IMR-90 (cell line): ENCODE measurements at regions not wholly inside any gene's neighbourhood (a gene's known extent, or its start where the extent isn't known, plus 50 kb on each side); places are given as distances from the start of the nearest gene placed in this dataset.

Source experiments
- BHLHE40 ChIP-seq: fragments of 150-350 bp; IDR thresholded peaks from 2 replicates; pipeline ENCODE4 v1.6.1; 2016; ENCODE audit warnings: mild to moderate bottlenecking, low read depth, low read length
- CEBPB ChIP-seq: IDR thresholded peaks from 2 replicates; pipeline ENCODE4 v1.6.1; 2012; ENCODE audit warnings: low read depth, low read length, improper control_type of control experiment
- CHD1 ChIP-seq: IDR thresholded peaks from 2 replicates; pipeline ENCODE4 v1.6.1; 2012; ENCODE audit warnings: low read depth, low read length, improper control_type of control experiment
- FOS ChIP-seq: fragments of 150-350 bp; IDR thresholded peaks from 2 replicates; pipeline ENCODE4 v1.6.1; 2016; ENCODE audit warnings: low read depth, low read length
- MAZ ChIP-seq: IDR thresholded peaks from 2 replicates; pipeline ENCODE4 v1.6.1; 2012; ENCODE audit warnings: low read depth, mild to moderate bottlenecking, low read length, improper control_type of control experiment, moderate library complexity, borderline replicate concordance
- MXI1 ChIP-seq: IDR thresholded peaks from 2 replicates; pipeline ENCODE4 v1.6.1; 2012; ENCODE audit warnings: low read depth, mild to moderate bottlenecking, low read length, moderate library complexity, borderline replicate concordance
- POLR2A ChIP-seq: IDR thresholded peaks from 2 replicates; pipeline ENCODE4 v1.6.1; 2012; ENCODE audit warnings: mild to moderate bottlenecking, low read depth, low read length
- RAD21 ChIP-seq: IDR thresholded peaks from 2 replicates; pipeline ENCODE4 v1.6.1; 2012; ENCODE audit warnings: low read length, improper control_type of control experiment
- RCOR1 ChIP-seq: IDR thresholded peaks from 2 replicates; pipeline ENCODE4 v1.6.1; 2012; ENCODE audit warnings: mild to moderate bottlenecking, low read length, improper control_type of control experiment; ENCODE audit not compliant: insufficient replicate concordance
- RFX5 ChIP-seq: IDR thresholded peaks from 2 replicates; pipeline ENCODE4 v1.8.0; 2012; ENCODE audit warnings: low read depth, mild to moderate bottlenecking, low read length, moderate library complexity
- USF2 ChIP-seq: fragments of 150-350 bp; IDR thresholded peaks from 2 replicates; pipeline ENCODE4 v1.6.1; 2017; ENCODE audit warnings: mild to moderate bottlenecking, antibody characterized with exemption, low read length, low read depth
- TF ChIP-seq, protein P1 (sequence below): conservative IDR thresholded peaks from 2 replicates; pipeline ENCODE4 v1.5.1; 2012; ENCODE audit warnings: mild to moderate bottlenecking, low read depth, low read length, improper control_type of control experiment
- TF ChIP-seq, protein P2 (sequence below): fragments of 150-350 bp; IDR thresholded peaks from 2 replicates; pipeline ENCODE4 v1.6.1; 2016; ENCODE audit warnings: low read depth, mild to moderate bottlenecking, low read length, moderate library complexity, borderline replicate concordance

- TF ChIP-seq RAD21 (no peak), POLR2A (no peak), FOS (no peak), USF2 (no peak), BHLHE40 (no peak), RFX5 (no peak), RCOR1 (no peak), CHD1 (no peak), MXI1 (no peak), CEBPB (no peak), MAZ (no peak)
- TF ChIP-seq, protein P1, sequence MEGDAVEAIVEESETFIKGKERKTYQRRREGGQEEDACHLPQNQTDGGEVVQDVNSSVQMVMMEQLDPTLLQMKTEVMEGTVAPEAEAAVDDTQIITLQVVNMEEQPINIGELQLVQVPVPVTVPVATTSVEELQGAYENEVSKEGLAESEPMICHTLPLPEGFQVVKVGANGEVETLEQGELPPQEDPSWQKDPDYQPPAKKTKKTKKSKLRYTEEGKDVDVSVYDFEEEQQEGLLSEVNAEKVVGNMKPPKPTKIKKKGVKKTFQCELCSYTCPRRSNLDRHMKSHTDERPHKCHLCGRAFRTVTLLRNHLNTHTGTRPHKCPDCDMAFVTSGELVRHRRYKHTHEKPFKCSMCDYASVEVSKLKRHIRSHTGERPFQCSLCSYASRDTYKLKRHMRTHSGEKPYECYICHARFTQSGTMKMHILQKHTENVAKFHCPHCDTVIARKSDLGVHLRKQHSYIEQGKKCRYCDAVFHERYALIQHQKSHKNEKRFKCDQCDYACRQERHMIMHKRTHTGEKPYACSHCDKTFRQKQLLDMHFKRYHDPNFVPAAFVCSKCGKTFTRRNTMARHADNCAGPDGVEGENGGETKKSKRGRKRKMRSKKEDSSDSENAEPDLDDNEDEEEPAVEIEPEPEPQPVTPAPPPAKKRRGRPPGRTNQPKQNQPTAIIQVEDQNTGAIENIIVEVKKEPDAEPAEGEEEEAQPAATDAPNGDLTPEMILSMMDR: no peak
- TF ChIP-seq, protein P2, sequence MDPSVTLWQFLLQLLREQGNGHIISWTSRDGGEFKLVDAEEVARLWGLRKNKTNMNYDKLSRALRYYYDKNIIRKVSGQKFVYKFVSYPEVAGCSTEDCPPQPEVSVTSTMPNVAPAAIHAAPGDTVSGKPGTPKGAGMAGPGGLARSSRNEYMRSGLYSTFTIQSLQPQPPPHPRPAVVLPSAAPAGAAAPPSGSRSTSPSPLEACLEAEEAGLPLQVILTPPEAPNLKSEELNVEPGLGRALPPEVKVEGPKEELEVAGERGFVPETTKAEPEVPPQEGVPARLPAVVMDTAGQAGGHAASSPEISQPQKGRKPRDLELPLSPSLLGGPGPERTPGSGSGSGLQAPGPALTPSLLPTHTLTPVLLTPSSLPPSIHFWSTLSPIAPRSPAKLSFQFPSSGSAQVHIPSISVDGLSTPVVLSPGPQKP: no peak
These were observed 347.7 kb downstream of the LPIN1 start for GRCh38 chr2:12094134-12094533.
